ENCODE measurements at regions not wholly inside any gene's neighbourhood (a gene's known extent, or its start where the extent isn't known, plus 50 kb on each side); places are given as distances from the start of the nearest gene placed in this dataset.
"Not testable (repeated sequence)": the region's sequence is repeated elsewhere in the genome, so short reads cannot be mapped to it uniquely, and the experiment has no call there.

DNA sequence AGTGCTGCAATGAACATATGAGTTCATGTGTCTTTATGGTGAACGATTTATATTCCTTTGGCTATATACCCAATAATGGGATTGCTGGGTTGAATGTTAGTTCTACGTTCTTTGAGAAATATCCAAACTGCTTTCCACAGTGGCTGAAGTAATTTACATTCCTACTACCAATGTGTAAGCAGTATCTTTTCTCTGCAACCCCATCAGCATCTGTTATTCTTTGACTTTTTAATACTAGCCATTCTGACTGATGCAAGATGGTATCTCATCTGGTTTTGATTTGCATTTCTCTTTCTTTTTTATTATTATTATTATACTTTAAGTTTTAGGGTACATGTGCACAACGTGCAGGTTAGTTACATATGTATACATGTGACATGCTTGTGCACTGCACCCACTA is 89.7 kb downstream of the DKK1 start:
- H2BK120ac ChIP-seq (ENCODE audit: low read depth, low read length); POLR2A ChIA-PET (ENCODE audit: unreplicated experiment); H3K9ac ChIP-seq (ENCODE audit: low read depth, low read length); H3K79me1 ChIP-seq (ENCODE audit: low read depth in 1 of 2, low read length in 2 of 2); H3K27me3 ChIP-seq (ENCODE audit: control insufficient read depth, insufficient read depth, low read length); ATAC-seq (ENCODE audit: low read depth); H2BK20ac ChIP-seq (ENCODE audit: low read depth, low read length); H2AK9ac ChIP-seq (replicated peaks; ENCODE audit: low read depth, low read length, poor library complexity); dilution Hi-C loops (cut with HindIII; ENCODE audit: low sequenced_read_pairs, unreplicated experiment); H4K5ac ChIP-seq (ENCODE audit: low read depth, low read length); H3K4ac ChIP-seq (ENCODE audit: low read depth, low read length); H3K18ac ChIP-seq (ENCODE audit: low read depth, low read length); H3K36me3 ChIP-seq (ENCODE audit: control insufficient read depth, insufficient read depth, low read length); H3K9me3 ChIP-seq (ENCODE audit: control insufficient read depth, insufficient read depth, low read length); H3K56ac ChIP-seq (ENCODE audit: extremely low read depth, insufficient read depth, low read length); H3K4me3 ChIP-seq (ENCODE audit: insufficient read depth, low read depth, low read length); H3K27ac ChIP-seq (ENCODE audit: insufficient read depth, low read length); H2AK5ac ChIP-seq (ENCODE audit: low read depth, low read length); H4K20me1 ChIP-seq (ENCODE audit: insufficient read depth, low read length); H3K9me1 ChIP-seq (ENCODE audit: insufficient read depth, low read length); DNase-seq; H3K4me2 ChIP-seq (ENCODE audit: low read depth, low read length); H2AFZ ChIP-seq (replicated peaks; ENCODE audit: low read length, poor library complexity); CTCF ChIA-PET; H2BK5ac ChIP-seq (ENCODE audit: low read depth, low read length, poor library complexity, severe bottlenecking); H4K8ac ChIP-seq (ENCODE audit: low read depth in 2 of 2, low read length in 2 of 2); H3K14ac ChIP-seq (replicated peaks; ENCODE audit: low read depth, low read length); H3K23ac ChIP-seq (ENCODE audit: low read depth, low read length); H4K91ac ChIP-seq (ENCODE audit: insufficient read depth, low read depth, low read length); H3K4me1 ChIP-seq (ENCODE audit: control insufficient read depth, insufficient read depth, low read length); BruUV-seq (replicated peaks); in situ Hi-C loops (cut with MboI; ENCODE audit: low sequenced_read_pairs); H2BK15ac ChIP-seq (ENCODE audit: low read depth, low read length); intact Hi-C loops (cut with micrococcal nuclease): not testable (repeated sequence)
- WGBS, 2 experiments (ENCODE audit: extremely low coverage in 2 of 2, insufficient read length in 1 of 2), result no CpG with 5 or more reads among the region's 3 CpGs

All from IMR-90 (cell line).